Testis (tissue), 2 donors: ENCODE measurements at regions not wholly inside any gene's neighbourhood (a gene's known extent, or its start where the extent isn't known, plus 50 kb on each side); places are given as distances from the start of the nearest gene placed in this dataset.

Experiments
- DNase-seq: peaks from one replicate; pipeline ENCODE4 v3.0.0-alpha.2; 2019
- H3K27ac ChIP-seq, 2 donors: fragments of 200-600 bp; sonication (generic); one replicate each; pipeline ENCODE4 v1.5.1; 2019
- H3K27me3 ChIP-seq: fragments of 200-600 bp; sonication (generic); one replicate; pipeline ENCODE4 v1.5.1; 2019
- H3K36me3 ChIP-seq: fragments of 200-600 bp; sonication (generic); one replicate; pipeline ENCODE4 v1.5.1; 2017; ENCODE audit warnings: low read depth; ENCODE audit errors: missing control alignments
- H3K4me1 ChIP-seq: fragments of 200-600 bp; sonication (generic); one replicate; pipeline ENCODE4 v1.5.1; 2019
- H3K4me3 ChIP-seq, 2 donors: fragments of 200-600 bp; sonication (generic); one replicate each; pipeline ENCODE4 v1.5.1; 2017 to 2019
- H3K9me3 ChIP-seq: fragments of 200-600 bp; sonication (generic); one replicate; pipeline ENCODE4 v1.5.1; 2017
- POLR2A ChIP-seq: fragments of 450-650 bp; IDR thresholded peaks from one replicate; pipeline ENCODE4 v1.6.1; 2017; ENCODE audit warnings: antibody characterized with exemption, mild to moderate bottlenecking, moderate library complexity
- WGBS, 2 donors: methylation state at CpG; one replicate each; pipeline ENCODE4 v1.1.5; 2018; 5-methylcytosine and 5-hydroxymethylcytosine counted together
- intact Hi-C: fragments of 100-400 bp; cut with DNase I; formaldehyde crosslinking; loops from one replicate; pipeline ENCODE4 v1.15.1; 2023; ENCODE audit warnings: low total_unique reads
- TF ChIP-seq, protein P1 (sequence below), 3 experiments: fragments of 450-650 bp in 2 of 3; fragments of 200-600 bp in 1 of 3; sonication (generic) in 1 of 3; IDR thresholded peaks; one replicate each; pipeline ENCODE4 v1.5.1; 2016 to 2019; ENCODE audit warnings: antibody characterized with exemption in 3 of 3, mild to moderate bottlenecking in 2 of 3, moderate library complexity in 1 of 3

DNA sequence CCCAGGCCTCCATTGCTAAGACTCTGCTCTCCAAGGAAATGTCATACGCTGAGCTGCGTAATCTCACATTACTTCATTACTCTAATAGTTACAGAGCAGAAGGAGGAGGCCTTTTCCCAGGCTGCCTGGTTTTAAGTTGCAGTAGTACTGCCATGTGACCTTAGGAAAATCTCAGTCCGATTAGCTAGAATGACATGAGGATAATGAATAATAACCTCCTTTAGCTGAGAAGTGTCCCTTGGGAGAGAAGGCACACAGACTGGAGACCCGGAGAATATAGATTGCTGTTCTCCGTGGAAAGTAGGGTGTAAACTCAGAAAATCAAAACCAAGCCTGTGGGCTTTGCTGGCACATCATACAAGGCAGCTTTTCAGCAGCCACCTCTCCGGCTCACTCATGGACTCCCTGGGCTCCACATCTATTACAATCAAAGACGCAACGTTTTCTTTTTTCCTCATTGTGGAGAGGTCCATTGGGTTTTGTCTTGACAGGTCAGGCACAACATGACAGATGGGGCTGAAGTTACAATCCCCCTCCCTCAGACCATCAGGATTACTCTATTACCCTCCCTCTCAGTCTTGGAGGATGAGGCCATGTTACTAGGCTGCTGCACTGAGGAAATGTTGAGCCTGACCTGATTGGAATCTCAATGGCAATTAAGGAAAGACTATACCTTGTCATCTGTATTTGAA is 134.8 kb upstream of the MB21D2 start:
- H3K9me3 ChIP-seq = no peaks in the 10 kb centered on the region
- WGBS, 2 donors = 56 to 74% methylated on average over 8 of the region's 8 CpGs
- H3K27ac ChIP-seq = no peak overlapping the region
- TF ChIP-seq, protein P1, sequence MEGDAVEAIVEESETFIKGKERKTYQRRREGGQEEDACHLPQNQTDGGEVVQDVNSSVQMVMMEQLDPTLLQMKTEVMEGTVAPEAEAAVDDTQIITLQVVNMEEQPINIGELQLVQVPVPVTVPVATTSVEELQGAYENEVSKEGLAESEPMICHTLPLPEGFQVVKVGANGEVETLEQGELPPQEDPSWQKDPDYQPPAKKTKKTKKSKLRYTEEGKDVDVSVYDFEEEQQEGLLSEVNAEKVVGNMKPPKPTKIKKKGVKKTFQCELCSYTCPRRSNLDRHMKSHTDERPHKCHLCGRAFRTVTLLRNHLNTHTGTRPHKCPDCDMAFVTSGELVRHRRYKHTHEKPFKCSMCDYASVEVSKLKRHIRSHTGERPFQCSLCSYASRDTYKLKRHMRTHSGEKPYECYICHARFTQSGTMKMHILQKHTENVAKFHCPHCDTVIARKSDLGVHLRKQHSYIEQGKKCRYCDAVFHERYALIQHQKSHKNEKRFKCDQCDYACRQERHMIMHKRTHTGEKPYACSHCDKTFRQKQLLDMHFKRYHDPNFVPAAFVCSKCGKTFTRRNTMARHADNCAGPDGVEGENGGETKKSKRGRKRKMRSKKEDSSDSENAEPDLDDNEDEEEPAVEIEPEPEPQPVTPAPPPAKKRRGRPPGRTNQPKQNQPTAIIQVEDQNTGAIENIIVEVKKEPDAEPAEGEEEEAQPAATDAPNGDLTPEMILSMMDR (IDR thresholded peaks at IDR 0.05) = no peak
- TF ChIP-seq POLR2A = no peak
- no peaks in the 10 kb centered on the region for H3K4me1 ChIP-seq
- no peaks in the 10 kb centered on the region for H3K27me3 ChIP-seq
- no peak overlapping the region for H3K4me3 ChIP-seq
- intact Hi-C loops = no loop called here
- no peaks in the 10 kb centered on the region for H3K36me3 ChIP-seq
- no peak for DNase-seq

DNA sequence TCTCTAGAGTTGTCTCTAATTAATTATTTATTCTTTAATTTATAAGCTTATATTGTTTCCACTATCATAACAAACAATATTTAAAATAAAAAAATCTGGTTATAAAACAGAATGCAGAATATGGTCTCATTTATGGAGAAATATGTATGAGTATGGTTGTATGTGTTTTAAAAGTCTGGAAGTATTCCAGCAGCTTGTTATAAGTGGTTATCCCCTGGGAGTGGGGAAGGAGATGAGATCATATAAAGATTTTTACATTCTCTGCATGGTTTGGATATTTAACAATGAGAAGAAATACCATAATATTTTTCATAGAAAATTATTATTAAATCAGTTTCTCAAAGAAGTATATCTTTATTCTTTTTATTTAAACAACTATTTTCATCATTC is 135.4 kb upstream of the MB21D2 start:
- intact Hi-C loops = no loop called here
- Histone ChIP-seq H3K36me3 (no peaks in the 10 kb centered on the region), H3K4me3 (no peak overlapping the region), H3K4me1 (no peaks in the 10 kb centered on the region), H3K9me3 (no peaks in the 10 kb centered on the region), H3K27ac (no peak overlapping the region), H3K27me3 (no peaks in the 10 kb centered on the region)
- DNase-seq = no peak
- no peak for TF ChIP-seq POLR2A
- TF ChIP-seq, protein P1 (IDR thresholded peaks at IDR 0.05) = no peak

DNA sequence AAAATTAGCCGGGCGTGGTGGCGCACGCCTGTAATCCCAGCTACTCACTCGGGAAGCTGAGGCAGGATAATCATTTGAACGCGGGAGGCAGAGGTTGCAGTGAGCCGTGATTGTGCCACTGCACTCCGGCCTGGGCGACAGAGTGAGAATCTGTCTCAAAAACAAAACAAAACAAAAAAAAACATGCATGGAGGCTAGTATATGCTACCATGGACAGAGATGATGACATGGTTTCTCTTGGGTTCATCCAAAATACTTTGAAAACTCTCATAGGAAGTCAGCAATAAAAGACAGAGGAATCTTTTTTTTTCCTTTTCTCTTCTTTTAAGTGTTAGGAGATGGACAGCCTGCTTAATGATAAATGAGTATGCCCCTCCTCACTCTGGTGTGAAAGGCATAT is 137.7 kb upstream of the MB21D2 start:
- intact Hi-C loops = no loop called here
- no peak overlapping the region for H3K4me3 ChIP-seq
- H3K27ac ChIP-seq = no peak overlapping the region
- H3K9me3 ChIP-seq = no peaks in the 10 kb centered on the region
- TF ChIP-seq, protein P1 (IDR thresholded peaks at IDR 0.05) = no peak
- no peak for TF ChIP-seq POLR2A
- 74 to 75% methylated on average over 10 of the region's 10 CpGs for WGBS, 2 donors
- no peaks in the 10 kb centered on the region for H3K36me3 ChIP-seq
- no peaks in the 10 kb centered on the region for H3K4me1 ChIP-seq
- H3K27me3 ChIP-seq = no peaks in the 10 kb centered on the region
- DNase-seq = no peak

DNA sequence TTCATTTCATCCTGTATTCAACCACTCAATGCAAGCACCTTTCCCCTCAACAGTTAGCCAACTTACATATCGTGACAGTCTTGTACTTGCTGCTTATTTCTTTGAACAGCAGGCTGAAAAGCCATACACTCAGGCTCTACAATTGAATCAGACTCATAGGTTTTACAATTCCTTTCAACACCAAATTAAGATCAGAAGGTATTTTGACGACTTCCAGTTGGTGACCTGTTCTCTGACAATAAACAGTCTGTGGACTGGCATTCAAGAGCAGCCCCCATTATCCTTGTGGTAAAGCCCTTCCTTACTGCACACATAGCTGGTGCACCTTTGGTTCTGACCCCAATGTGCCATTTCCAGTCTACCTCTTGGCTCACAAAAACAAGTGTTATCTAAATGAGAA is 140.0 kb upstream of the MB21D2 start:
- H3K36me3 ChIP-seq = no peaks in the 10 kb centered on the region
- H3K4me3 ChIP-seq = no peak overlapping the region
- no peaks in the 10 kb centered on the region for H3K4me1 ChIP-seq
- no peak overlapping the region for H3K27ac ChIP-seq
- TF ChIP-seq, protein P1 (IDR thresholded peaks at IDR 0.05) = no peak
- TF ChIP-seq POLR2A = no peak
- intact Hi-C loops = no loop called here
- H3K9me3 ChIP-seq = no peaks in the 10 kb centered on the region
- 74 to 82% methylated on average over 2 of the region's 2 CpGs for WGBS, 2 donors
- H3K27me3 ChIP-seq = no peaks in the 10 kb centered on the region
- DNase-seq = no peak
